ENCODE measurements at regions not wholly inside any gene's neighbourhood (a gene's known extent, or its start where the extent isn't known, plus 50 kb on each side); places are given as distances from the start of the nearest gene placed in this dataset.
"Not testable (repeated sequence)": the region's sequence is repeated elsewhere in the genome, so short reads cannot be mapped to it uniquely, and the experiment has no call there.

DNA sequence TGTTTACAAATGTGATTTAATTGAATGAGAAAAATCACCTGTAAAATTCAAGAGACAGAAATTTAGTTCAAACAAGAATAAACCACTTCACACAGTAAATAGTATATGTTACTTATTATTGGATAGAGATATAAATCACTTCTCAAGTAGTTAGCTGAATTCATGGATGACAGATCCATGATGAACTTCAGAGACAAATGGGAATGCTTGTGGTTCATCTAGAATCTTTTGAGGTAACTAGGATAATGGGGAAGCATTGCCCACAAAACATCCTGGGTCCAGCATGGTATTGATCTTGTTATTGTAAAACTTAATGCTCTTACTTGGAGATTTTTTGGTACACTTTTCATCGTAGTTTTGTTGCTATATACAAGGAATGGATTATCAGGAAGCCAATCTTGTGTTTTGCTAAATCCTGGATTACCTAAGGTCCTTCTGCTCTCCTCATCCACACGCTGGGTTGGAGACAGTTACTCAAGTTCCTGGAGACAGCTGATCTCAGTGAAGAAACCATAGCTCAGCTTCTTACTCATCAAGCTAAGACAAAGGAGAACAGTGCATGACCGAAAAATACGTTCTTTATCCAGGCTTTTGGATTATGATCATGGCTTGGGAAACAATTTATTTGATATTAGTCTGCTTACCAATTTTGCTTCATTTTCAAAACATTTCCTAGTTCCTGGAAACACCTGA, 142.5 kb upstream of the PREP start:
- Histone ChIP-seq H3K4me3 (ENCODE audit: low read length) (no peak overlapping the region), H3K27me3 (ENCODE audit: insufficient read depth, low read length) (no peaks in the 10 kb centered on the region), H3K9me3 (ENCODE audit: low read length) (no peaks in the 10 kb centered on the region), H3K4me1 (ENCODE audit: insufficient read depth, low read length) (no peaks in the 10 kb centered on the region), H3K36me3 (ENCODE audit: insufficient read depth, low read length) (no peaks in the 10 kb centered on the region), H2AFZ (ENCODE audit: low read depth, low read length) (no peak overlapping the region)

GRCh38 chr6:105539911-105540310, 137.0 kb upstream of the PREP start:
- Histone ChIP-seq H3K9me3 (ENCODE audit: low read length) (no peaks in the 10 kb centered on the region), H3K36me3 (ENCODE audit: insufficient read depth, low read length) (no peaks in the 10 kb centered on the region), H3K4me3 (ENCODE audit: low read length) (no peak overlapping the region), H3K4me1 (ENCODE audit: insufficient read depth, low read length) (no peaks in the 10 kb centered on the region), H2AFZ (ENCODE audit: low read depth, low read length) (no peak overlapping the region), H3K27me3 (ENCODE audit: insufficient read depth, low read length) (no peaks in the 10 kb centered on the region)

DNA sequence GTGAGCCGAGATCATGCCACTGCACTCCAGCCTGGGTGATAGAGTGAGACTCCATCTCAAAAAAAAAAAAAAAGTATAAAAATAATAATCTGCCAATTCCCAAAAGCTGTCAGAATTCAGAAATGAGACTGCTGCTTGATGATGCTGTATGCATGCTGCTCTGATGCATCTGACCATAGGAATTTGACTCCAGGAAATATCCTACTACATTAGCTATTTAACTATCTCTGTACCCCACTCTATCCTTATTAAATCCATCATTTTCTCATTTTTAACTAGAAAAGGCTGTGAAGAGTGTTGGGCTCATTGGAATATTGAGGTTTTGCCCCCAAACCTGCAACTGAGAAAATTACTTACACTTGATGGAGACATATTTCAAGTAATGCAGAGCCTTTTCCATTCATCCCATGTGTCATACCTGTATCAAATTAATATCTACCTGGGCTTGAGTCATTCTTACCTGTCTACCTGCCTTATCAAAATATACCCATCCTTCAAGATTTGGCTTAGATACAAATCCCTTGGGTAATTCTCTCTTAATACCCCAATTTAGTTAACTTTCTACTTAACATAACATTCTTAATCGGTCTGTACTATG, 135.2 kb upstream of the PREP start:
- Histone ChIP-seq H2AFZ (ENCODE audit: low read depth, low read length) (no peak overlapping the region), H3K4me1 (ENCODE audit: insufficient read depth, low read length) (no peaks in the 10 kb centered on the region)

DNA sequence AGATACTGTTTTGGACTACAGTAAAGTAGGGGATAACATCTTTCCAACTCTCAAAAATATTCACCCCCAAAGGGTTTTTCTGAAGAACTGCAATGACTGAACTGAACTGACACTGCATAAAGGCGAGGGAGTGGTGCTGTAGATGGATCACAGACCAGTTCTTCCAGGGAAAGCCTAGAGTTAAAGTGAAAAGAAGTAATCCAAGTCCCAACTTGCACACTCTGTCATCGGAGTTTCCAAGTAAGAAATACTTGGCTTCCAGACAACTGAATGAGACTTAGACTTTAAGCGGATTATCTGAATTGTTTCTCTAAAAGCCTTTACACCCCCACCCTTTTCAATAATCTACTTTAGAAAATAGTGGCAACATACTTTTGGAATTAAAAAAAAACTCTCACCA, 134.1 kb upstream of the PREP start:
- H3K36me3 ChIP-seq (ENCODE audit: insufficient read depth, low read length): no peaks in the 10 kb centered on the region
- no peaks in the 10 kb centered on the region for H3K9me3 ChIP-seq (ENCODE audit: low read length)
- no peaks in the 10 kb centered on the region for H3K27me3 ChIP-seq (ENCODE audit: insufficient read depth, low read length)
- no peaks in the 10 kb centered on the region for H3K4me1 ChIP-seq (ENCODE audit: insufficient read depth, low read length)
- H3K4me3 ChIP-seq (ENCODE audit: low read length): no peak overlapping the region
- H2AFZ ChIP-seq (ENCODE audit: low read depth, low read length): no peak overlapping the region

More for the DNA sequence above, 135.2 kb upstream of the PREP start:
- no peaks in the 10 kb centered on the region for H3K9me3 ChIP-seq (ENCODE audit: low read length)
- H3K4me3 ChIP-seq (ENCODE audit: low read length): no peak overlapping the region
- H3K36me3 ChIP-seq (ENCODE audit: insufficient read depth, low read length): no peaks in the 10 kb centered on the region
- H3K27me3 ChIP-seq (ENCODE audit: insufficient read depth, low read length): no peaks in the 10 kb centered on the region

DNA sequence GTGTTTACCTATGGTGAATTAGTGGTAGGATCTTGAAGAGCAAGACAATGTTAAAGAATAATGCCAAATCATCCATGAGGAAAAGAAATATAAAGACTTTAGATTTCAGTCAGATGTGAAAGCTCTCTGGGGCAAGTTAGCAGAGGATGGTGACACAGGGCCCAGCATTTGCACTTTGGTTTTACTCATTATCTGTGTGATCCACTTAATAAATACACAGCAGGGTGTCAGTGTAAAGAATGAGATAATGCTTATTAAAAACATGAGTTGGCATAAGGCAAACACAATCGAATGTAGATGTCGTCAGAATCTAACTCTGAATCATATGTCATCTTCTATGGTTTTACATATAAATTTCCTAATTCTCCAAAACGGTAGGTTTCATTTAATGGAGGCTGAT, 130.4 kb upstream of the PREP start:
- no peaks in the 10 kb centered on the region for H3K4me1 ChIP-seq (ENCODE audit: insufficient read depth, low read length)
- H2AFZ ChIP-seq (ENCODE audit: low read depth, low read length): no peak overlapping the region
- H3K9me3 ChIP-seq (ENCODE audit: low read length): no peaks in the 10 kb centered on the region
- no peak overlapping the region for H3K4me3 ChIP-seq (ENCODE audit: low read length)
- no peaks in the 10 kb centered on the region for H3K36me3 ChIP-seq (ENCODE audit: insufficient read depth, low read length)
- H3K27me3 ChIP-seq (ENCODE audit: insufficient read depth, low read length): no peaks in the 10 kb centered on the region

DNA sequence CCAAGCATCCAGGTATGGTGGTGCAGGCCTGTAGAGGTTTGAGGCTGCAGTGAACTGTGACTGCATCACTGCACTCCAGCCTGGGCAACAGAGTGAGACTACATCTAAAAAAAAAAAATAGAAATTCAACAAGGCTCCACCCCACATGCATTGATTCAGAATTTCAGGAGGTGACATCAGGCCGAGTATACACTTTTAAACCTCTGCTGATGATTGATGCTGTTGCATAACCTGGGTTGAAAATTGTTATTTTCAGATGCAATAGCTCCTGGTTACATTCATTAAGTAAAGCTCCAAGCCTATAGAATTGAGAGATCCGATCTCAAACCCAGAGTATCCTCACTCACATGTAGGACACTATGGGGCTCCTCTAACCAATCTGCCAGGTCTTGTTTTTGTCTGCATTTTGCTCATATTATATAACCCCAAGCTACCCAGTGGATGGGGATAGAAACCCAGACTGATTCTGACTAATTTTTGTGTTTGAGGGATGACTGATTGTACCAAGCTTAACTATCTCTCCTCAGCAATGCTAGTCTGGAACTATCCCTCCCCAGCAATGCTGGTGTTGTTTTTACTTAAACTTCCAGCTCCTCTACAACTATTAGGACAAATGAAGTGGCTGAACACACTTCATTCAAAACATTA, 123.5 kb upstream of the PREP start:
- Histone ChIP-seq H3K27me3 (ENCODE audit: insufficient read depth, low read length) (peaks cover 2% of the 10 kb centered on the region), H3K4me3 (ENCODE audit: low read length) (no peak overlapping the region), H3K4me1 (ENCODE audit: insufficient read depth, low read length) (no peaks in the 10 kb centered on the region), H3K36me3 (ENCODE audit: insufficient read depth, low read length) (no peaks in the 10 kb centered on the region), H3K9me3 (ENCODE audit: low read length) (no peaks in the 10 kb centered on the region), H2AFZ (ENCODE audit: low read depth, low read length) (no peak overlapping the region)

DNA sequence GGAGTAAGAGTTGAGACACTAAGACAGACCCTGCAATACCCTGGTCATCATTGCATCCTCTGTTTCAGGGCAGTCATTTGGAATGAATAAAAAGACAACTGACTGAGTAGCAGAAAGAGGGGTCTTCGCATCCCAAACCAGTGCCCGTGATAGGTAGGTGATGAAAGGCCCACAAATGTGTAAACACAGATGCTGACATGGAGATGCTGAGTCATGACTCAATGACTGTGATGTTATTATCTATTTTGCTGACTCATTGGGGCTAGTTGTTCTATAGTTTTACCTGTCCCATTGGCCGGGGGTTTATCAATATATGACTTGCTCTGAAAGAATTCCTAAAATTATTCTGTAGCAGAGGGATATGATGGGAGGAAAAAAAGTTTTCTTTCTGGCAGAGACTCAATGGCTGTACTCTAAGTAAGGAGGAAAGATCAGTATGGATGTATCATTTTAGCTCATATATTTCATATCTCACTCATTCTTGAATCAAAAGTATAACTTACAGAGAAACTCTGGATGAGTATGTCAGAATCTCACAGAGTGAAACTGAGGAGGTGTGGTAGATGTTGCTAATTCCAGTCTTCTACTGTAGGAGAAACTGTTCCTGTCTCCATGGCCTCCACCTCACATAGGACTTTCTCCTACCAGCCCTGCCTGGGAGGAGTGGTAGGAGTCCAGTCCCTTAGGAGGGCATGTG, 119.9 kb upstream of the PREP start:
- no peaks in the 10 kb centered on the region for H3K4me1 ChIP-seq (ENCODE audit: insufficient read depth, low read length)
- peaks cover 2% of the 10 kb centered on the region for H3K27me3 ChIP-seq (ENCODE audit: insufficient read depth, low read length)
- no peak overlapping the region for H3K4me3 ChIP-seq (ENCODE audit: low read length)
- no peaks in the 10 kb centered on the region for H3K9me3 ChIP-seq (ENCODE audit: low read length)
- H2AFZ ChIP-seq (ENCODE audit: low read depth, low read length): no peak overlapping the region
- no peaks in the 10 kb centered on the region for H3K36me3 ChIP-seq (ENCODE audit: insufficient read depth, low read length)

GRCh38 chr6:105519954-105520353, 117.1 kb upstream of the PREP start:
- H3K27me3 ChIP-seq (ENCODE audit: insufficient read depth, low read length): peaks cover 2% of the 10 kb centered on the region
- no peak overlapping the region for H3K4me3 ChIP-seq (ENCODE audit: low read length)
- no peaks in the 10 kb centered on the region for H3K9me3 ChIP-seq (ENCODE audit: low read length)
- no peaks in the 10 kb centered on the region for H3K36me3 ChIP-seq (ENCODE audit: insufficient read depth, low read length)
- H3K4me1 ChIP-seq (ENCODE audit: insufficient read depth, low read length): no peaks in the 10 kb centered on the region
- no peak overlapping the region for H2AFZ ChIP-seq (ENCODE audit: low read depth, low read length)

DNA sequence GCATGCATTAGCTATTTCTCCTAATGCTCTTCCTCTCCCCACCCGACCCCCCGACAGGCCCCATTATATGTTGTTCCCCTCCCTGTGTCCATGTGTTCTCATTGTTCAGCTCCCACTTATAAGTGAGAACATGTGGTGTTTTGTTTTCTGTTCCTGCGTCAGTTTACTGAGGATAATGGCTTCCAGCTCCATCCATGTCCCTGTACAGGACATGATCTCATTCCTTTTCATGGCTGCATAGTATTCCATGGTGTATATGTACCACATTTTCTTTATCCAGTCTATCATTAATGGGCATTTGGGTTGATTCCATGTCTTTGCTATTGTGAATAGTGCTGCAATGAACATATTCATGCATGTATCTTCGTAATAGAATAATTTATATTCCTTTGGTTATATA, 116.1 kb upstream of the PREP start:
- H3K4me3 ChIP-seq (ENCODE audit: low read length); H3K27me3 ChIP-seq (ENCODE audit: insufficient read depth, low read length); H3K4me1 ChIP-seq (ENCODE audit: insufficient read depth, low read length); H2AFZ ChIP-seq (ENCODE audit: low read depth, low read length); H3K36me3 ChIP-seq (ENCODE audit: insufficient read depth, low read length); H3K9me3 ChIP-seq (ENCODE audit: low read length): not testable (repeated sequence)

GRCh38 chr6:105515054-105515453, 112.2 kb upstream of the PREP start:
- Histone ChIP-seq H3K4me3 (ENCODE audit: low read length) (no peak overlapping the region), H3K4me1 (ENCODE audit: insufficient read depth, low read length) (peaks cover 1% of the 10 kb centered on the region), H3K9me3 (ENCODE audit: low read length) (no peaks in the 10 kb centered on the region), H2AFZ (ENCODE audit: low read depth, low read length) (no peak overlapping the region), H3K27me3 (ENCODE audit: insufficient read depth, low read length) (no peaks in the 10 kb centered on the region), H3K36me3 (ENCODE audit: insufficient read depth, low read length) (no peaks in the 10 kb centered on the region)

DNA sequence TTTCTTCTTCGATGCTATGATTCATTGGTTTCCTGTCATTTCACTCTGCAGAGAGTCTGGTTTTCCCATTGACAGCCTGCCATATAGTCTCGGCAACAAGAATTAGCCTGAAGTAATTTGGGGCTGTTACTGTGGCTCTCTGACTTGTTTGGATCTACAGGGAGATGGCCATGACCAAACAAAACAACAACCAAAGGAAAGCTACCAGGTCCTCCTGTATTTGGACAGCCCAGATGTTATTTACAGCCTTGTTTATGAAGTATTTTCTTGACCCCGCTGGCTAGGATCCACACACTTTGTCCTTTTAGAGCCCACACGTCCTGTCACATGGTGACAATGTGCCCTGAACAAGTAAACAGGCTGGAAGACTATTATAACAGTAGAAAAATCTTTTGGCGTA, 111.4 kb upstream of the PREP start:
- Histone ChIP-seq H2AFZ (ENCODE audit: low read depth, low read length) (no peak overlapping the region), H3K4me3 (ENCODE audit: low read length) (no peak overlapping the region), H3K27me3 (ENCODE audit: insufficient read depth, low read length) (no peaks in the 10 kb centered on the region), H3K4me1 (ENCODE audit: insufficient read depth, low read length) (peaks cover 3% of the 10 kb centered on the region), H3K9me3 (ENCODE audit: low read length) (no peaks in the 10 kb centered on the region), H3K36me3 (ENCODE audit: insufficient read depth, low read length) (no peaks in the 10 kb centered on the region)

- H3K36me3 ChIP-seq (ENCODE audit: insufficient read depth, low read length): no peaks in the 10 kb centered on the region
- no peak overlapping the region for H3K4me3 ChIP-seq (ENCODE audit: low read length)
- H3K4me1 ChIP-seq (ENCODE audit: insufficient read depth, low read length): peaks cover 3% of the 10 kb centered on the region
- no peaks in the 10 kb centered on the region for H3K9me3 ChIP-seq (ENCODE audit: low read length)
- no peak overlapping the region for H2AFZ ChIP-seq (ENCODE audit: low read depth, low read length)
- no peaks in the 10 kb centered on the region for H3K27me3 ChIP-seq (ENCODE audit: insufficient read depth, low read length)
Measured at GRCh38 chr6:105511639-105512038, 108.8 kb upstream of the PREP start.

- Histone ChIP-seq H2AFZ (ENCODE audit: low read depth, low read length) (no peak overlapping the region), H3K27me3 (ENCODE audit: insufficient read depth, low read length) (no peaks in the 10 kb centered on the region), H3K4me1 (ENCODE audit: insufficient read depth, low read length) (peaks cover 3% of the 10 kb centered on the region), H3K4me3 (ENCODE audit: low read length) (no peak overlapping the region), H3K9me3 (ENCODE audit: low read length) (no peaks in the 10 kb centered on the region), H3K36me3 (ENCODE audit: insufficient read depth, low read length) (no peaks in the 10 kb centered on the region)
Measured at GRCh38 chr6:105510746-105511145, 107.9 kb upstream of the PREP start.

All from neuron (in vitro differentiated cells).